Hematopoietic multipotent progenitor cell treated with erythropoietin and hydrocortisone succinate and interleukin-3 and kit ligand, for 8 days (in vitro differentiated cells): ENCODE measurements at regions not wholly inside any gene's neighbourhood (a gene's known extent, or its start where the extent isn't known, plus 50 kb on each side); places are given as distances from the start of the nearest gene placed in this dataset.

Source experiments
- DNase-seq: peaks from one replicate; pipeline ENCODE4 v3.0.0-alpha.2; 2015

GRCh38 chr5:179427032-179427675 is 81.9 kb upstream of the ADAMTS2 start:
- DNase-seq: no peak

GRCh38 chr5:179422908-179423481 is 77.7 kb upstream of the ADAMTS2 start:
- DNase-seq: no peak

GRCh38 chr5:179422213-179422855 is 77.1 kb upstream of the ADAMTS2 start:
- DNase-seq: no peak

- DNase-seq: no peak
Measured at GRCh38 chr5:179421144-179421901, 76.1 kb upstream of the ADAMTS2 start.

GRCh38 chr5:179420476-179420875 is 75.2 kb upstream of the ADAMTS2 start:
- no peak for DNase-seq

- DNase-seq: no peak
Measured at GRCh38 chr5:179418972-179419371, 73.7 kb upstream of the ADAMTS2 start.

GRCh38 chr5:179417696-179418095 is 72.4 kb upstream of the ADAMTS2 start:
- no peak for DNase-seq

GRCh38 chr5:179417016-179417415 is 71.8 kb upstream of the ADAMTS2 start:
- no peak for DNase-seq

- DNase-seq: no peak
Measured at GRCh38 chr5:179416114-179416822, 71.0 kb upstream of the ADAMTS2 start.

GRCh38 chr5:179415291-179416060 is 70.2 kb upstream of the ADAMTS2 start:
- no peak for DNase-seq

GRCh38 chr5:179414459-179415261 is 69.4 kb upstream of the ADAMTS2 start:
- DNase-seq: no peak

- DNase-seq: no peak
Measured at GRCh38 chr5:179413711-179414458, 68.6 kb upstream of the ADAMTS2 start.

- DNase-seq: no peak
Measured at GRCh38 chr5:179413086-179413690, 67.9 kb upstream of the ADAMTS2 start.

GRCh38 chr5:179411161-179411841 is 66.0 kb upstream of the ADAMTS2 start:
- no peak for DNase-seq

- DNase-seq: no peak
Measured at GRCh38 chr5:179410291-179411160, 65.3 kb upstream of the ADAMTS2 start.

GRCh38 chr5:179409806-179410205 is 64.5 kb upstream of the ADAMTS2 start:
- DNase-seq: no peak

- DNase-seq: no peak
Measured at GRCh38 chr5:179408611-179409010, 63.4 kb upstream of the ADAMTS2 start.
